K562 (cell line): ENCODE measurements at regions not wholly inside any gene's neighbourhood (a gene's known extent, or its start where the extent isn't known, plus 50 kb on each side); places are given as distances from the start of the nearest gene placed in this dataset.
A peak's percentile ranks its signal among the peaks of the same experiment; 100 is the strongest.

Experiments used
- DEAF1 ChIP-seq: fragments of 450-650 bp; formaldehyde crosslinking; IDR thresholded peaks from 2 replicates; pipeline ENCODE4 v1.4.0; 2020; ENCODE audit warnings: mild to moderate bottlenecking, moderate library complexity
- PRDM10 ChIP-seq: fragments of 450-650 bp; IDR thresholded peaks from 2 replicates; pipeline ENCODE4 v1.6.1; 2018; ENCODE audit not compliant: partially characterized antibody
- REST ChIP-seq, 2 experiments: fragments of 450-650 bp; formaldehyde crosslinking in 1 of 2; IDR thresholded peaks; 2 replicates each; pipeline versions ENCODE4 v1.4.0 to v1.6.1; 2014 to 2020; ENCODE audit warnings: mild to moderate bottlenecking in 2 of 2, borderline replicate concordance in 1 of 2, low read depth in 1 of 2

GRCh38 chr4:3346146-3346545, 53.3 kb downstream of the RGS12 start (continued):
- TF ChIP-seq REST (IDR thresholded peaks at IDR 0.05; ENCODE audit: borderline replicate concordance) (peak; percentile 38; the same call in 1 of the 2 replicates), REST (CRISPR knock-in tag; IDR thresholded peaks at IDR 0.05; ENCODE audit: low read depth) (no peak), DEAF1 (CRISPR knock-in tag) (peak; percentile 43; the same call in 1 of the 2 replicates), PRDM10 (peak; percentile 20)
